ENCODE measurements at regions not wholly inside any gene's neighbourhood (a gene's known extent, or its start where the extent isn't known, plus 50 kb on each side); places are given as distances from the start of the nearest gene placed in this dataset.

DNA sequence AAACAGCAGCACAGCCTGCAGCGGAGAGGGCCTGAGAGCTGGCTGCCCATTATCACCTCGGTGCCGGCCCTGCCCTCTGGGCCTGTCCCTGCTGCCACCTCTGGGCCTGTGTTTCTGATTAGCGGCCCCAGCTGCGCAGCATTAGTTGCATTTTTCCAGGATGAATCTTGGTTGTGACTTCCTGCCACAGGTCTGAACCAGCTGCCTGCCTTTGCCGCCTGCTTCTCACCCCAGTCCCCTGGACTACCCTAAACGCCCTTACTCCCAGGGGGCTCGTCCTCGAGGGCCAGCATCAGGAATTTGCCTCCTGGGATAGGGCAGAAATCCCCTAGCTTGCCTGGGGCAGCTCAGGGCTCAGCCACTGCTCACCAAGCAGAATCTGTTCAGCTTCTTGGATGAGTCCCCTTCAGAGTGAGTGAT lies 342.8 kb downstream of the DYSF start:
- 52 to 58% methylated on average over 9 of the region's 9 CpGs for WGBS, 2 experiments (ENCODE audit: insufficient coverage in 2 of 2)

GRCh38 chr2:71795486-71795885 lies 342.1 kb downstream of the DYSF start:
- WGBS, 2 experiments (ENCODE audit: insufficient coverage in 2 of 2), result 100% methylated on average over 1 of the region's 1 CpG
- Histone ChIP-seq H3K9me3 (ENCODE audit: control insufficient read depth, low read length) (no peaks in the 10 kb centered on the region), H3K4me1 (ENCODE audit: control insufficient read depth, insufficient read depth, low read length, poor library complexity, severe bottlenecking) (peaks cover 38% of the 10 kb centered on the region), H3K4me3 (ENCODE audit: extremely low read depth, insufficient read depth, low read length, poor library complexity, severe bottlenecking) (no peak overlapping the region), H3K36me3 (ENCODE audit: control insufficient read depth, insufficient read depth, low read length) (no peaks in the 10 kb centered on the region), H3K27ac (ENCODE audit: low read depth, low read length, severe bottlenecking) (no peak overlapping the region)

More for the DNA sequence above, 342.8 kb downstream of the DYSF start:
- Histone ChIP-seq H3K36me3 (ENCODE audit: control insufficient read depth, insufficient read depth, low read length) (no peaks in the 10 kb centered on the region), H3K27ac (ENCODE audit: low read depth, low read length, severe bottlenecking) (no peak overlapping the region), H3K4me3 (ENCODE audit: extremely low read depth, insufficient read depth, low read length, poor library complexity, severe bottlenecking) (no peak overlapping the region), H3K9me3 (ENCODE audit: control insufficient read depth, low read length) (no peaks in the 10 kb centered on the region), H3K4me1 (ENCODE audit: control insufficient read depth, insufficient read depth, low read length, poor library complexity, severe bottlenecking) (peaks cover 32% of the 10 kb centered on the region)

- peaks cover 44% of the 10 kb centered on the region for H3K4me1 ChIP-seq (ENCODE audit: control insufficient read depth, insufficient read depth, low read length, poor library complexity, severe bottlenecking)
- no peak overlapping the region for H3K27ac ChIP-seq (ENCODE audit: low read depth, low read length, severe bottlenecking)
- H3K4me3 ChIP-seq (ENCODE audit: extremely low read depth, insufficient read depth, low read length, poor library complexity, severe bottlenecking), result no peak overlapping the region
- 72 to 97% methylated on average over 4 of the region's 5 CpGs for WGBS, 2 experiments (ENCODE audit: insufficient coverage in 2 of 2)
- H3K9me3 ChIP-seq (ENCODE audit: control insufficient read depth, low read length), result no peaks in the 10 kb centered on the region
- no peaks in the 10 kb centered on the region for H3K36me3 ChIP-seq (ENCODE audit: control insufficient read depth, insufficient read depth, low read length)
Measured at GRCh38 chr2:71794611-71795010, 341.2 kb downstream of the DYSF start.

DNA sequence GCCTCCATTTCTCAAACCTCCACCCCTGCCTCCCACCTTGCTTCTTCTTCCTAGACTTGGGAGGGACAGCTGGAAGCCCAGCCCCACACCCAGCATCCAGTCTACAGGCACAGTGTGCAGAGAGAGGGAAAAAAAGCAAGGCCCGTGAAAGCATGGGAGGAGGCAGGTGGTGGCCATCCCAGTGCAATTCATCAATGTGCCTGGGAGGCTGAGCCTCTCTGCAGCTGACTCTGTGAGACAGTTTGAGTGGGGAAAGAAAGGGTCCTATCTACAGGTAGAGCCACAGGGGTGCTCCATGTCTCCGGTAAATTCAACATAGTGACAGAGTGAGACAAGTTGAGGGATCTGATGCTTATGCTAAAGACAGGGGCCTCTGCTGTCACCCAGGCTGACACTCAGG lies 340.6 kb downstream of the DYSF start:
- WGBS, 2 experiments (ENCODE audit: insufficient coverage in 2 of 2), result 93 to 96% methylated on average over 2 of the region's 2 CpGs
- peaks cover 44% of the 10 kb centered on the region for H3K4me1 ChIP-seq (ENCODE audit: control insufficient read depth, insufficient read depth, low read length, poor library complexity, severe bottlenecking)
- no peaks in the 10 kb centered on the region for H3K36me3 ChIP-seq (ENCODE audit: control insufficient read depth, insufficient read depth, low read length)
- no peak overlapping the region for H3K4me3 ChIP-seq (ENCODE audit: extremely low read depth, insufficient read depth, low read length, poor library complexity, severe bottlenecking)
- H3K27ac ChIP-seq (ENCODE audit: low read depth, low read length, severe bottlenecking), result no peak overlapping the region
- no peaks in the 10 kb centered on the region for H3K9me3 ChIP-seq (ENCODE audit: control insufficient read depth, low read length)

DNA sequence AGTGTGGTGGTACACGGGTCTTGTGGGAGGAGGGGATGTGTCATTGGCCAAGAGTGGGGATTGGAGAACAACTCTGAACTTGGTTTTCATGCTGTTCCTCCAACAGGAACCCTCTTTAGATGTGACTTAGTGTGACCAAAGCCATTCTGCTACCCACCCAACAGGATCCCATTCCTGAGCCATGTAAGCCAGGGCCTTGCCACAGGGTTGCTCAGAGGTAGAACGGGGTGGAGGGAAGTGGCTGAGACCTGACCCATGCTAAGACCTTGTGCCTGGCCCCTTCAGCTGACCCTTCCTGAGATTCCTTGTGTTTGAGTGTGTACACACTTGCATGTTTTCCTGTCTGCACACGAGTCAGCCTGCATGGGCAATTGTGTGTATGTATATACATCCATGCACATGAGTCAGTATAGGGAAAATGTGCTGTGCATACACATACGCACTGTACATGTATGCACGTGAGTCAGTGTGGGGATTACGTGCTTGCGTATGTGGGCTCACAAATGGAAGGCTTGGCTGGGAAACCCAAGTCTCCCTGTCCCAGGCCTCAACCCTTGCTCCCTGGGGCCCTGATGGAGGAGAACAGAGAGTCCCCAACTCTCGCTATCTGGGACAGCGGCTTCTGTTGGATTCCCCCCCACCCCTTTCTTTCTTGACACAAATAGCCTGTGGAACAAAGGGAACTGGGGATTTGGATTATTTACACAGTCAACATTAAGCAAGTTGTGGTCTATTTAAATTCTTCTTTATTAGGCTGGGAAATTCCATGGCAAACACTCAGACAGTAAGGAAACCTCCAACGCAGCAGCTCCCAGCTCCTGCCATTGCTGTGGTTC lies 339.8 kb downstream of the DYSF start:
- Histone ChIP-seq H3K36me3 (ENCODE audit: control insufficient read depth, insufficient read depth, low read length) (no peaks in the 10 kb centered on the region), H3K9me3 (ENCODE audit: control insufficient read depth, low read length) (no peaks in the 10 kb centered on the region), H3K4me3 (ENCODE audit: extremely low read depth, insufficient read depth, low read length, poor library complexity, severe bottlenecking) (no peak overlapping the region), H3K27ac (ENCODE audit: low read depth, low read length, severe bottlenecking) (no peak overlapping the region), H3K4me1 (ENCODE audit: control insufficient read depth, insufficient read depth, low read length, poor library complexity, severe bottlenecking) (peaks cover 49% of the 10 kb centered on the region)
- 92 to 100% methylated on average over 6 of the region's 10 CpGs for WGBS, 2 experiments (ENCODE audit: insufficient coverage in 2 of 2)

- 92% methylated on average over 10 to 12 of the region's 14 CpGs for WGBS, 2 experiments (ENCODE audit: insufficient coverage in 2 of 2)
- H3K4me3 ChIP-seq (ENCODE audit: extremely low read depth, insufficient read depth, low read length, poor library complexity, severe bottlenecking), result no peak overlapping the region
- H3K9me3 ChIP-seq (ENCODE audit: control insufficient read depth, low read length), result no peaks in the 10 kb centered on the region
- no peak overlapping the region for H3K27ac ChIP-seq (ENCODE audit: low read depth, low read length, severe bottlenecking)
- peaks cover 52% of the 10 kb centered on the region for H3K4me1 ChIP-seq (ENCODE audit: control insufficient read depth, insufficient read depth, low read length, poor library complexity, severe bottlenecking)
- H3K36me3 ChIP-seq (ENCODE audit: control insufficient read depth, insufficient read depth, low read length), result no peaks in the 10 kb centered on the region
Measured at GRCh38 chr2:71791501-71792135, 338.3 kb downstream of the DYSF start.

GRCh38 chr2:71791061-71791450 lies 337.7 kb downstream of the DYSF start:
- H3K4me1 ChIP-seq (ENCODE audit: control insufficient read depth, insufficient read depth, low read length, poor library complexity, severe bottlenecking), result peaks cover 48% of the 10 kb centered on the region
- no peak overlapping the region for H3K4me3 ChIP-seq (ENCODE audit: extremely low read depth, insufficient read depth, low read length, poor library complexity, severe bottlenecking)
- 94% methylated on average over 2 of the region's 2 CpGs for WGBS, 2 experiments (ENCODE audit: insufficient coverage in 2 of 2)
- no peak overlapping the region for H3K27ac ChIP-seq (ENCODE audit: low read depth, low read length, severe bottlenecking)
- no peaks in the 10 kb centered on the region for H3K9me3 ChIP-seq (ENCODE audit: control insufficient read depth, low read length)
- no peaks in the 10 kb centered on the region for H3K36me3 ChIP-seq (ENCODE audit: control insufficient read depth, insufficient read depth, low read length)

- no peaks in the 10 kb centered on the region for H3K36me3 ChIP-seq (ENCODE audit: control insufficient read depth, insufficient read depth, low read length)
- WGBS, 2 experiments (ENCODE audit: insufficient coverage in 2 of 2), result 85 to 98% methylated on average over 8 to 9 of the region's 11 CpGs
- no peak overlapping the region for H3K27ac ChIP-seq (ENCODE audit: low read depth, low read length, severe bottlenecking)
- peaks cover 44% of the 10 kb centered on the region for H3K4me1 ChIP-seq (ENCODE audit: control insufficient read depth, insufficient read depth, low read length, poor library complexity, severe bottlenecking)
- H3K9me3 ChIP-seq (ENCODE audit: control insufficient read depth, low read length), result no peaks in the 10 kb centered on the region
- no peak overlapping the region for H3K4me3 ChIP-seq (ENCODE audit: extremely low read depth, insufficient read depth, low read length, poor library complexity, severe bottlenecking)
Measured at GRCh38 chr2:71790226-71791060, 337.1 kb downstream of the DYSF start.

- Histone ChIP-seq H3K27ac (ENCODE audit: low read depth, low read length, severe bottlenecking) (no peak overlapping the region), H3K4me3 (ENCODE audit: extremely low read depth, insufficient read depth, low read length, poor library complexity, severe bottlenecking) (no peak overlapping the region), H3K36me3 (ENCODE audit: control insufficient read depth, insufficient read depth, low read length) (no peaks in the 10 kb centered on the region), H3K4me1 (ENCODE audit: control insufficient read depth, insufficient read depth, low read length, poor library complexity, severe bottlenecking) (peaks cover 45% of the 10 kb centered on the region), H3K9me3 (ENCODE audit: control insufficient read depth, low read length) (no peaks in the 10 kb centered on the region)
- WGBS, 2 experiments (ENCODE audit: insufficient coverage in 2 of 2), result 87 to 91% methylated on average over 13 of the region's 14 CpGs
Measured at GRCh38 chr2:71789556-71790204, 336.3 kb downstream of the DYSF start.

GRCh38 chr2:71788601-71789240 lies 335.4 kb downstream of the DYSF start:
- WGBS, 2 experiments (ENCODE audit: insufficient coverage in 2 of 2), result 96 to 98% methylated on average over 8 of the region's 9 CpGs
- H3K4me1 ChIP-seq (ENCODE audit: control insufficient read depth, insufficient read depth, low read length, poor library complexity, severe bottlenecking), result peaks cover 45% of the 10 kb centered on the region

More at GRCh38 chr2:71788601-71789240, 335.4 kb downstream of the DYSF start:
- H3K4me3 ChIP-seq (ENCODE audit: extremely low read depth, insufficient read depth, low read length, poor library complexity, severe bottlenecking), result no peak overlapping the region
- H3K9me3 ChIP-seq (ENCODE audit: control insufficient read depth, low read length), result no peaks in the 10 kb centered on the region
- H3K27ac ChIP-seq (ENCODE audit: low read depth, low read length, severe bottlenecking), result no peak overlapping the region
- no peaks in the 10 kb centered on the region for H3K36me3 ChIP-seq (ENCODE audit: control insufficient read depth, insufficient read depth, low read length)
